RWPE2 (cell line): ENCODE measurements at regions not wholly inside any gene's neighbourhood (a gene's known extent, or its start where the extent isn't known, plus 50 kb on each side); places are given as distances from the start of the nearest gene placed in this dataset.
"Not testable (repeated sequence)": the region's sequence is repeated elsewhere in the genome, so short reads cannot be mapped to it uniquely, and the experiment has no call there.

Experiments
- ATAC-seq: fragments of 200-7000 bp; cut with Tn5 transposase; 3 replicates; pipeline ENCODE4 v1.9.1; 2021; ENCODE audit warnings: low read depth
- DNase-seq: peaks from one replicate; pipeline ENCODE4 v3.0.0-alpha.2; 2020; ENCODE audit warnings: low spot score
- H3K27ac ChIP-seq: fragments of 450-650 bp; 2 replicates; pipeline ENCODE4 v1.5.1; 2017; ENCODE audit warnings: mild to moderate bottlenecking; ENCODE audit not compliant: poor library complexity, severe bottlenecking
- H3K27me3 ChIP-seq: fragments of 250-450 bp; sonication (Bioruptor Pico); 2 replicates; pipeline ENCODE4 v1.5.1; 2021; ENCODE audit warnings: mild to moderate bottlenecking, moderate library complexity; ENCODE audit not compliant: insufficient read depth, poor library complexity, severe bottlenecking
- H3K36me3 ChIP-seq: fragments of 250-450 bp; sonication (Bioruptor Pico); 2 replicates; pipeline ENCODE4 v1.5.1; 2020; ENCODE audit warnings: low read depth, mild to moderate bottlenecking, moderate library complexity
- H3K4me1 ChIP-seq: fragments of 250-450 bp; sonication (Bioruptor Pico); 2 replicates; pipeline ENCODE4 v1.5.1; 2021; ENCODE audit warnings: mild to moderate bottlenecking, moderate library complexity; ENCODE audit not compliant: insufficient read depth, poor library complexity, severe bottlenecking
- H3K4me3 ChIP-seq: fragments of 250-450 bp; sonication (Bioruptor Pico); 2 replicates; pipeline ENCODE4 v1.5.1; 2021; ENCODE audit warnings: mild to moderate bottlenecking, moderate library complexity; ENCODE audit not compliant: severe bottlenecking
- H3K9me3 ChIP-seq: fragments of 250-450 bp; sonication (Bioruptor Pico); 2 replicates; pipeline ENCODE4 v1.5.1; 2021; ENCODE audit warnings: mild to moderate bottlenecking, moderate library complexity; ENCODE audit not compliant: severe bottlenecking
- CTCF ChIP-seq: fragments of 450-650 bp; IDR thresholded peaks from one replicate; pipeline ENCODE4 v1.5.1; 2017; ENCODE audit warnings: mild to moderate bottlenecking, moderate library complexity; ENCODE audit not compliant: poor library complexity, severe bottlenecking

GRCh38 chr10:27354100-27354499, 113.5 kb upstream of the ACBD5 start:
- H3K27me3 ChIP-seq, ATAC-seq, H3K4me1 ChIP-seq, H3K36me3 ChIP-seq, H3K9me3 ChIP-seq, H3K4me3 ChIP-seq, DNase-seq, H3K27ac ChIP-seq: not testable (repeated sequence)

- Histone ChIP-seq H3K36me3 (no peaks in the 10 kb centered on the region), H3K4me1 (no peaks in the 10 kb centered on the region), H3K27ac (no peak overlapping the region), H3K9me3 (no peaks in the 10 kb centered on the region), H3K27me3 (no peaks in the 10 kb centered on the region), H3K4me3 (no peak overlapping the region)
- DNase-seq, result no peak
- no peak for TF ChIP-seq CTCF
- ATAC-seq, result no peak
These were observed 109.4 kb upstream of the ACBD5 start for GRCh38 chr10:27349987-27350386.

- H3K4me1 ChIP-seq, H3K36me3 ChIP-seq, H3K27me3 ChIP-seq, H3K4me3 ChIP-seq, H3K27ac ChIP-seq, H3K9me3 ChIP-seq, DNase-seq, ATAC-seq: not testable (repeated sequence)
These were observed 107.2 kb upstream of the ACBD5 start for GRCh38 chr10:27347827-27348207.

GRCh38 chr10:27345455-27345920, 104.9 kb upstream of the ACBD5 start:
- no peaks in the 10 kb centered on the region for H3K36me3 ChIP-seq
- no peaks in the 10 kb centered on the region for H3K9me3 ChIP-seq
- no peak for ATAC-seq
- no peaks in the 10 kb centered on the region for H3K27me3 ChIP-seq
- no peak overlapping the region for H3K4me3 ChIP-seq
- no peak for DNase-seq
- no peaks in the 10 kb centered on the region for H3K4me1 ChIP-seq
- no peak overlapping the region for H3K27ac ChIP-seq
- no peak for TF ChIP-seq CTCF

- ATAC-seq (no peak), DNase-seq (no peak)
- no peaks in the 10 kb centered on the region for H3K36me3 ChIP-seq
- no peaks in the 10 kb centered on the region for H3K9me3 ChIP-seq
- no peak overlapping the region for H3K27ac ChIP-seq
- no peaks in the 10 kb centered on the region for H3K4me1 ChIP-seq
- no peaks in the 10 kb centered on the region for H3K27me3 ChIP-seq
- no peak for TF ChIP-seq CTCF
- no peak overlapping the region for H3K4me3 ChIP-seq
These were observed 104.2 kb upstream of the ACBD5 start for GRCh38 chr10:27344568-27345454.

- TF ChIP-seq CTCF, result no peak
These were observed 100.4 kb upstream of the ACBD5 start for GRCh38 chr10:27341001-27341400.

GRCh38 chr10:27335246-27335645, 94.6 kb upstream of the ACBD5 start:
- not testable (repeated sequence) for H3K27me3 ChIP-seq, H3K4me3 ChIP-seq, H3K36me3 ChIP-seq, DNase-seq, H3K9me3 ChIP-seq, ATAC-seq, H3K4me1 ChIP-seq, H3K27ac ChIP-seq

More at GRCh38 chr10:27341001-27341400, 100.4 kb upstream of the ACBD5 start:
- H3K4me3 ChIP-seq, result no peak overlapping the region
- no peaks in the 10 kb centered on the region for H3K4me1 ChIP-seq
- DNase-seq (no peak), ATAC-seq (no peak)
- H3K27me3 ChIP-seq, result no peaks in the 10 kb centered on the region
- H3K9me3 ChIP-seq, result no peaks in the 10 kb centered on the region
- H3K36me3 ChIP-seq, result no peaks in the 10 kb centered on the region
- H3K27ac ChIP-seq, result no peak overlapping the region
